ENCODE measurements at regions not wholly inside any gene's neighbourhood (a gene's known extent, or its start where the extent isn't known, plus 50 kb on each side); places are given as distances from the start of the nearest gene placed in this dataset.

GRCh38 chr10:111472445-111472844, 395.6 kb downstream of the ADRA2A start:
- TF ChIP-seq CTCF (IDR thresholded peaks at IDR 0.05), result no peak
- TF ChIP-seq POLR2A (IDR thresholded peaks at IDR 0.05), result no peak
